Mesenchymal stem cell (in vitro differentiated cells and primary cell): ENCODE measurements at regions not wholly inside any gene's neighbourhood (a gene's known extent, or its start where the extent isn't known, plus 50 kb on each side); places are given as distances from the start of the nearest gene placed in this dataset.

Source experiments
- DNase-seq: peaks from one replicate; pipeline ENCODE4 v3.0.0-alpha.2; 2013
- H2AFZ ChIP-seq: one replicate; pipeline ENCODE4 v1.6.1; 2013; ENCODE audit warnings: low read depth, mild to moderate bottlenecking, control low read depth, inconsistent platforms, low read length, moderate library complexity
- H2AK5ac ChIP-seq: 2 replicates; pipeline ENCODE4 v1.6.1; 2013; ENCODE audit warnings: low read length, moderate library complexity, mild to moderate bottlenecking, inconsistent platforms; ENCODE audit not compliant: severe bottlenecking
- H2BK120ac ChIP-seq: one replicate; pipeline ENCODE4 v1.6.1; 2013; ENCODE audit warnings: low read depth, mild to moderate bottlenecking, inconsistent platforms, low read length, moderate library complexity
- H2BK12ac ChIP-seq, 2 experiments: one replicate each; pipeline ENCODE4 v1.6.1; 2013; ENCODE audit warnings: inconsistent platforms in 2 of 2, low read length in 2 of 2, mild to moderate bottlenecking in 2 of 2, moderate library complexity in 2 of 2, control low read depth in 1 of 2
- H2BK15ac ChIP-seq: one replicate; pipeline ENCODE4 v1.6.1; 2013; ENCODE audit warnings: mild to moderate bottlenecking, low read depth, inconsistent platforms; ENCODE audit not compliant: poor library complexity, severe bottlenecking
- H2BK5ac ChIP-seq: 2 replicates; pipeline ENCODE4 v1.6.1; 2013; ENCODE audit warnings: low read depth, mild to moderate bottlenecking, low read length, control low read depth, inconsistent platforms; ENCODE audit not compliant: poor library complexity, severe bottlenecking
- H3K14ac ChIP-seq, 2 experiments: one replicate each; pipeline ENCODE4 v1.6.1; 2013; ENCODE audit warnings: inconsistent platforms in 2 of 2, low read length in 2 of 2, control low read depth in 1 of 2, mild to moderate bottlenecking in 1 of 2, moderate library complexity in 1 of 2
- H3K18ac ChIP-seq, 2 experiments: one replicate each; pipeline ENCODE4 v1.6.1; 2013; ENCODE audit warnings: inconsistent platforms in 2 of 2, low read length in 2 of 2, control low read depth in 1 of 2, low read depth in 1 of 2, mild to moderate bottlenecking in 1 of 2
- H3K23ac ChIP-seq, 2 experiments: one replicate each; pipeline ENCODE4 v1.6.1; 2013; ENCODE audit warnings: inconsistent platforms in 2 of 2, low read length in 2 of 2, mild to moderate bottlenecking in 2 of 2, moderate library complexity in 2 of 2, control low read depth in 1 of 2
- H3K27ac ChIP-seq: 2 replicates; pipeline ENCODE4 v1.5.1; 2013; ENCODE audit warnings: mild to moderate bottlenecking, moderate library complexity, low read length, control low read depth, inconsistent platforms; ENCODE audit not compliant: poor library complexity, severe bottlenecking
- H3K27me3 ChIP-seq, 2 experiments: 2 replicates each; pipeline versions ENCODE4 v1.6.1 to v1.7.0; 2013; ENCODE audit warnings: low read length in 2 of 2, mild to moderate bottlenecking in 2 of 2, moderate library complexity in 2 of 2, control low read depth in 1 of 2, inconsistent platforms in 1 of 2; ENCODE audit not compliant: control insufficient read depth in 1 of 2, insufficient read depth in 1 of 2
- H3K36me3 ChIP-seq, 2 experiments: 2 replicates each; pipeline versions ENCODE4 v1.6.1 to v1.7.0; 2013; ENCODE audit warnings: low read length in 2 of 2, control low read depth in 1 of 2, inconsistent platforms in 1 of 2, low read depth in 1 of 2, mild to moderate bottlenecking in 1 of 2; ENCODE audit not compliant: insufficient read depth in 2 of 2, control insufficient read depth in 1 of 2
- H3K4ac ChIP-seq, 2 experiments: one replicate each; pipeline ENCODE4 v1.6.1; 2013; ENCODE audit warnings: inconsistent platforms in 2 of 2, low read length in 2 of 2, mild to moderate bottlenecking in 2 of 2, moderate library complexity in 2 of 2, control low read depth in 1 of 2, low read depth in 1 of 2
- H3K4me1 ChIP-seq: 2 replicates; pipeline ENCODE4 v1.6.1; 2013; ENCODE audit warnings: low read depth, low read length, control low read depth; ENCODE audit not compliant: control insufficient read depth, insufficient read depth
- H3K4me2 ChIP-seq: 2 replicates; pipeline ENCODE4 v1.6.1; 2013; ENCODE audit warnings: low read length, mild to moderate bottlenecking, inconsistent platforms; ENCODE audit not compliant: poor library complexity, severe bottlenecking
- H3K4me3 ChIP-seq, 2 experiments: 2 replicates each; pipeline versions ENCODE4 v1.5.1 to v1.7.0; 2013; ENCODE audit warnings: low read length in 2 of 2, mild to moderate bottlenecking in 2 of 2, control low read depth in 1 of 2, low read depth in 1 of 2; ENCODE audit not compliant: insufficient read depth in 1 of 2
- H3K79me1 ChIP-seq: replicated peaks from 2 replicates; pipeline ENCODE4 v1.6.1; 2013; ENCODE audit warnings: mild to moderate bottlenecking, control low read depth, low read length, inconsistent platforms; ENCODE audit not compliant: poor library complexity, severe bottlenecking
- H3K9ac ChIP-seq: 2 replicates; pipeline ENCODE4 v1.7.0; 2013; ENCODE audit warnings: mild to moderate bottlenecking, low read length, moderate library complexity
- H3K9me3 ChIP-seq: 2 replicates; pipeline ENCODE4 v1.7.0; 2013; ENCODE audit warnings: mild to moderate bottlenecking, low read length; ENCODE audit not compliant: control insufficient read depth
- H4K8ac ChIP-seq: one replicate; pipeline ENCODE4 v1.6.1; 2013; ENCODE audit warnings: inconsistent platforms, mild to moderate bottlenecking, low read length, moderate library complexity
- H4K91ac ChIP-seq: one replicate; pipeline ENCODE4 v1.6.1; 2013; ENCODE audit warnings: mild to moderate bottlenecking, low read length, inconsistent platforms
- WGBS: methylation state at CpG from one replicate; pipeline ENCODE4 v1.1.7; 2013; ENCODE audit warnings: mixed read lengths; 5-methylcytosine and 5-hydroxymethylcytosine counted together

GRCh38 chr12:46900734-46901463 lies 75.1 kb upstream of the SLC38A4 start:
- no peak for DNase-seq
- Histone ChIP-seq H2AFZ (no peak overlapping the region), H3K4ac (no peak overlapping the region), H2BK12ac (no peak overlapping the region), H4K91ac (no peak overlapping the region), H2BK120ac (no peak overlapping the region), H3K9ac (no peak overlapping the region), H3K18ac (no peak overlapping the region), H4K8ac (no peak overlapping the region), H2AK5ac (no peak overlapping the region), H3K4me1 (peaks cover 3% of the 10 kb centered on the region), H3K27me3 (no peaks in the 10 kb centered on the region), H3K4me2 (no peak overlapping the region), H3K4me3 (no peak overlapping the region), H2BK5ac (no peak overlapping the region), H3K79me1 (no peaks in the 10 kb centered on the region), H3K36me3 (no peaks in the 10 kb centered on the region), H2BK15ac (no peak overlapping the region), H3K9me3 (no peaks in the 10 kb centered on the region), H3K27ac (no peak overlapping the region), H3K14ac (no peak overlapping the region), H3K23ac (no peak overlapping the region)
- 98% methylated on average over 2 of the region's 3 CpGs for WGBS

DNA sequence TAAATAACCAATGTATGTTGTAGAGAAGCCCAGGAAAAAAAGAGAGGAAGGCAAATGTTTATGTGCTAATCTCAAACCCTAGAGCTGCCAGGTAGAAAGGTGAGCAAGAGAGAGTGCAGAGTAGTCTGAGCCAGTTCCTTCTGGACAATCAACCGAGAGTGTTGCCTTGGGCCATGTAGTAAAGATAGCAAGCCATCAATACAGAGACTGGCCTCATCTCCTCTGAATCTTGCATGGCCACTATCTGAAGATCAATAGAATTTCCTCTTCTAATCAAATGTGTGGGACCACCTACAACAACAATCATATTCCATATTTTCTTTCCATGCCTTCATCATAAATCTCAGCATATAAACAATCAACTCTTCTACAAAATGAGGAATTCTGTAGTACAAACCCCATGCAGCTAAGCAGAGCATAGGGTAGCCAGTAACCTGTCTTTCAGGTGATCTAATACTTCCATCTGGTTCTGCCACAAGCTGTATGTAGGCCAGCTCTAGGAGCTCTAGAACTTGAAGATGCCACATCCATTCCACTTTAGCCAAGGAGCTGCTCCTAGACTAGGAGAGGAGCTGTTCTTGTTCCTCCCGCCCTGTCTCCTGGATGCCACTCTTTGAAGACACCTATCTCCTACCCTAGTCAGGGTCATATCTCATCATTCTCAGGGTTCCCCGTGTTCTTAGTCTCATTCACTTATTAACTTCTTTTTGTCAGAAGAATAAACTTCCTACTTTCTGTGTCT lies 75.8 kb upstream of the SLC38A4 start:
- no peaks in the 10 kb centered on the region for H3K27me3 ChIP-seq
- no peak overlapping the region for H2BK15ac ChIP-seq
- no peak overlapping the region for H2BK120ac ChIP-seq
- no peaks in the 10 kb centered on the region for H3K9me3 ChIP-seq
- no peak overlapping the region for H2BK5ac ChIP-seq
- H3K27ac ChIP-seq: no peak overlapping the region
- no peak overlapping the region for H3K14ac ChIP-seq
- peaks cover 3% of the 10 kb centered on the region for H3K4me1 ChIP-seq
- WGBS: 65% methylated on average over 3 of the region's 3 CpGs
- no peak overlapping the region for H2AK5ac ChIP-seq
- no peaks in the 10 kb centered on the region for H3K36me3 ChIP-seq
- H2BK12ac ChIP-seq: no peak overlapping the region
- no peaks in the 10 kb centered on the region for H3K79me1 ChIP-seq
- DNase-seq: no peak
- no peak overlapping the region for H3K4ac ChIP-seq
- no peak overlapping the region for H3K4me3 ChIP-seq
- no peak overlapping the region for H4K8ac ChIP-seq
- no peak overlapping the region for H3K4me2 ChIP-seq
- H2AFZ ChIP-seq: no peak overlapping the region
- H4K91ac ChIP-seq: no peak overlapping the region
- no peak overlapping the region for H3K23ac ChIP-seq
- no peak overlapping the region for H3K9ac ChIP-seq
- no peak overlapping the region for H3K18ac ChIP-seq

DNA sequence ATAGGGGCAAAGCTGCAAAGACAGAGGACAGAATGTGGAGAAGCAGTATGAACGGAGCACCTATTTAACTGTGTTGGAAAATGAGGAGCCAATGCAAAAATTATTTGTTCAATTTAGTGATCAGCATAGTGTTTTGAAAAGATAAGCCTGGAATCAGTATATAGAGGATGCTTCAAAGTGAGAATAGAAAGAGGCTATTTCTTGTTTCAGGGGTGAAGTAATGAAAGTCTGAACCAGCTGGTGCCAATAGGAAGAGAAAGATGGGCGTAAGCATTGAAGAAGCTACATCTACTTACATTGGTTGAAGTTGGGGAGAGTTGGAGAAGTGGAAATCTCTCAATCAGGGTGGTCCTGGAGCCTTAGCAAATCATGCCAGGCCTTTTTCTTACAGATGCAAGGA lies 77.3 kb upstream of the SLC38A4 start:
- no peaks in the 10 kb centered on the region for H3K9me3 ChIP-seq
- H2BK15ac ChIP-seq: no peak overlapping the region
- H2AFZ ChIP-seq: no peak overlapping the region
- H3K4ac ChIP-seq: no peak overlapping the region
- no peak overlapping the region for H4K91ac ChIP-seq
- no peak overlapping the region for H3K14ac ChIP-seq
- no peak overlapping the region for H3K18ac ChIP-seq
- H3K23ac ChIP-seq: no peak overlapping the region
- H2BK5ac ChIP-seq: no peak overlapping the region
- WGBS: 99% methylated on average over 2 of the region's 2 CpGs
- no peaks in the 10 kb centered on the region for H3K27me3 ChIP-seq
- H2BK12ac ChIP-seq: no peak overlapping the region
- H3K4me1 ChIP-seq: peaks cover 3% of the 10 kb centered on the region
- H3K9ac ChIP-seq: no peak overlapping the region
- no peaks in the 10 kb centered on the region for H3K79me1 ChIP-seq
- no peak overlapping the region for H2AK5ac ChIP-seq
- H3K4me3 ChIP-seq: no peak overlapping the region
- no peak for DNase-seq
- no peak overlapping the region for H2BK120ac ChIP-seq
- H3K4me2 ChIP-seq: no peak overlapping the region
- no peaks in the 10 kb centered on the region for H3K36me3 ChIP-seq
- no peak overlapping the region for H4K8ac ChIP-seq
- no peak overlapping the region for H3K27ac ChIP-seq

- no peak overlapping the region for H3K27ac ChIP-seq
- H4K91ac ChIP-seq: peak overlapping the region; percentile 74
- peak overlapping the region; percentile 40 to 48 for H3K18ac ChIP-seq
- peak overlapping the region; percentile 62 for H4K8ac ChIP-seq
- H3K27me3 ChIP-seq: no peaks in the 10 kb centered on the region
- peak overlapping the region; percentile 21 to 77 for H2BK12ac ChIP-seq
- H3K4me2 ChIP-seq: peak overlapping the region; percentile 3
- DNase-seq: no peak
- peak overlapping the region; percentile 3 for H3K9ac ChIP-seq
- no peak overlapping the region for H3K14ac ChIP-seq
- 95% methylated on average over 12 of the region's 12 CpGs for WGBS
- H3K9me3 ChIP-seq: peaks cover under 1% of the 10 kb centered on the region
- no peaks in the 10 kb centered on the region for H3K79me1 ChIP-seq
- H2BK15ac ChIP-seq: no peak overlapping the region
- no peak overlapping the region for H2BK120ac ChIP-seq
- no peaks in the 10 kb centered on the region for H3K36me3 ChIP-seq
- H3K23ac ChIP-seq: no peak overlapping the region
- peak overlapping the region; percentile 19 for H2AK5ac ChIP-seq
- no peak overlapping the region for H3K4ac ChIP-seq
- H2BK5ac ChIP-seq: no peak overlapping the region
- peak overlapping the region; percentile 10 for H2AFZ ChIP-seq
- peak overlapping the region in 1 of 2 experiments; percentile 65 for H3K4me3 ChIP-seq
- H3K4me1 ChIP-seq: peaks cover 6% of the 10 kb centered on the region
Observed at GRCh38 chr12:46904406-46905238, 78.8 kb upstream of the SLC38A4 start.
